ENCODE measurements at regions not wholly inside any gene's neighbourhood (a gene's known extent, or its start where the extent isn't known, plus 50 kb on each side); places are given as distances from the start of the nearest gene placed in this dataset.

DNA sequence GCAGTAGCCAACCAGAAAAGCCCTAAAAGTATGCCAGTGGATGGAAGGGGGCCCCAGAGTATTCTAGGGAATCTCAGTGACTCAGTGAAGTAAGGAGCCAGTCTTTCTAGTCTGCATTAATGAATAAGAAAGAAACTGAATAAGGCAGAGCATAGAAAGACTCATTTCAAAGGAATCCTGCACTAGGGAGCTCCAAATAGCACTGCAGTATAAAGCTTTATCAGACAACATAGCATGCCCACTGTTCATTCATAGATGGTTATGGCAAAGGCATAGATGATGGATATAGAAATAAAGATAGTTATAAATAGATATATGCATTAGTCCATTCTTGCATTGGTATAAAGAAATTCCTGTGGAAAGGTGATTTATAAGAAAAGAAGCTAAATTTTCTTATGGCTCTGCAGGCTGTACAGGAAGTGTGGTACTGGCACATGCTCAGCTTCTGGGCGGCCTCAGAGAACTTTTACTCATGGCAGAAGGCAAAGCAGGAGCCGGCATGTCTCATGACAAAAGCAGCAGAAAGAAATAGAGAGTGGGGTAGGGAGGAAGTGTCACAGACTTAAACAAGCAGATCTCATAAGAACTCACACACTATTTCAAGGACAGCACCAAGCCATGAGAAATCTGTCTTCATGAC is 498.5 kb downstream of the CDY2B start:
- Histone ChIP-seq H3K9ac (ENCODE audit: low read length) (no peak overlapping the region), H3K27ac (ENCODE audit: low read depth, low read length, poor library complexity, severe bottlenecking) (no peak overlapping the region), H3K4me3 (ENCODE audit: low read depth, low read length, poor library complexity, severe bottlenecking) (no peak overlapping the region), H3K36me3 (ENCODE audit: insufficient read depth, low read length) (no peaks in the 10 kb centered on the region), H3F3A (ENCODE audit: insufficient read depth, low read length) (no peaks in the 10 kb centered on the region), H3K9me3 (ENCODE audit: low read length) (no peaks in the 10 kb centered on the region), H2AFZ (ENCODE audit: low read length) (no peak overlapping the region), H3K9me2 (ENCODE audit: low read depth, low read length) (no peaks in the 10 kb centered on the region), H3K27me3 (ENCODE audit: insufficient read depth, low read length) (no peaks in the 10 kb centered on the region), H3K79me2 (ENCODE audit: insufficient read depth, low read length) (no peaks in the 10 kb centered on the region), H4K20me1 (ENCODE audit: insufficient read depth, low read length) (no peaks in the 10 kb centered on the region), H3K4me1 (ENCODE audit: insufficient read depth, low read length, severe bottlenecking) (no peaks in the 10 kb centered on the region), H3K4me2 (ENCODE audit: low read length) (no peak overlapping the region)
- TF ChIP-seq, protein P1, sequence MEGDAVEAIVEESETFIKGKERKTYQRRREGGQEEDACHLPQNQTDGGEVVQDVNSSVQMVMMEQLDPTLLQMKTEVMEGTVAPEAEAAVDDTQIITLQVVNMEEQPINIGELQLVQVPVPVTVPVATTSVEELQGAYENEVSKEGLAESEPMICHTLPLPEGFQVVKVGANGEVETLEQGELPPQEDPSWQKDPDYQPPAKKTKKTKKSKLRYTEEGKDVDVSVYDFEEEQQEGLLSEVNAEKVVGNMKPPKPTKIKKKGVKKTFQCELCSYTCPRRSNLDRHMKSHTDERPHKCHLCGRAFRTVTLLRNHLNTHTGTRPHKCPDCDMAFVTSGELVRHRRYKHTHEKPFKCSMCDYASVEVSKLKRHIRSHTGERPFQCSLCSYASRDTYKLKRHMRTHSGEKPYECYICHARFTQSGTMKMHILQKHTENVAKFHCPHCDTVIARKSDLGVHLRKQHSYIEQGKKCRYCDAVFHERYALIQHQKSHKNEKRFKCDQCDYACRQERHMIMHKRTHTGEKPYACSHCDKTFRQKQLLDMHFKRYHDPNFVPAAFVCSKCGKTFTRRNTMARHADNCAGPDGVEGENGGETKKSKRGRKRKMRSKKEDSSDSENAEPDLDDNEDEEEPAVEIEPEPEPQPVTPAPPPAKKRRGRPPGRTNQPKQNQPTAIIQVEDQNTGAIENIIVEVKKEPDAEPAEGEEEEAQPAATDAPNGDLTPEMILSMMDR (IDR thresholded peaks at IDR 0.05; ENCODE audit: low read length) = no peak
- TF ChIP-seq EZH2 (IDR thresholded peaks at IDR 0.05; ENCODE audit: borderline replicate concordance, low read length) = no peak

DNA sequence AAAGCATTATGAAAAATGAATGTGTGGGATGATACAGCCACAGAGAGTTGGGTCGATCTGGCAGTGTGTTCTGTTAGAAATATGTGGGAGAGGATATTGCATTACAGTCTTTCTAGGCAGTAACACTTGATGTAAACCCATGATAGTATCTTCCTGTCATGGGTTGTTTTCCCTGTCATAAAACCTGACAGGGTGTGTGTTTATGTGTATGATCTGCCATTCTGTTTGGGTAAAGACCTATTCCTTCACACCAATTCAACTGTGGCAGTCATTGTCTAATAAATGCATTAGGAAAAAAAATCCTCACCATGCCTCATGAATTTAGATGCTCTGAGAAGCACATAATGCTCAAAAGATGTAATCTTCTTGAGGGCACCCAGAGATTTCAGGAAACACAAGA is 501.7 kb downstream of the CDY2B start:
- TF ChIP-seq, protein P1 (IDR thresholded peaks at IDR 0.05; ENCODE audit: low read length) = no peak
- TF ChIP-seq EZH2 (IDR thresholded peaks at IDR 0.05; ENCODE audit: borderline replicate concordance, low read length) = no peak
- no peaks in the 10 kb centered on the region for H3K36me3 ChIP-seq (ENCODE audit: insufficient read depth, low read length)
- H3K4me2 ChIP-seq (ENCODE audit: low read length) = no peak overlapping the region
- no peaks in the 10 kb centered on the region for H3K27me3 ChIP-seq (ENCODE audit: insufficient read depth, low read length)
- H3K27ac ChIP-seq (ENCODE audit: low read depth, low read length, poor library complexity, severe bottlenecking) = no peak overlapping the region
- no peaks in the 10 kb centered on the region for H3K79me2 ChIP-seq (ENCODE audit: insufficient read depth, low read length)
- H3F3A ChIP-seq (ENCODE audit: insufficient read depth, low read length) = no peaks in the 10 kb centered on the region
- no peaks in the 10 kb centered on the region for H3K9me3 ChIP-seq (ENCODE audit: low read length)
- H4K20me1 ChIP-seq (ENCODE audit: insufficient read depth, low read length) = no peaks in the 10 kb centered on the region
- no peaks in the 10 kb centered on the region for H3K4me1 ChIP-seq (ENCODE audit: insufficient read depth, low read length, severe bottlenecking)
- H3K9me2 ChIP-seq (ENCODE audit: low read depth, low read length) = no peaks in the 10 kb centered on the region
- no peak overlapping the region for H3K4me3 ChIP-seq (ENCODE audit: low read depth, low read length, poor library complexity, severe bottlenecking)
- H2AFZ ChIP-seq (ENCODE audit: low read length) = no peak overlapping the region
- no peak overlapping the region for H3K9ac ChIP-seq (ENCODE audit: low read length)

DNA sequence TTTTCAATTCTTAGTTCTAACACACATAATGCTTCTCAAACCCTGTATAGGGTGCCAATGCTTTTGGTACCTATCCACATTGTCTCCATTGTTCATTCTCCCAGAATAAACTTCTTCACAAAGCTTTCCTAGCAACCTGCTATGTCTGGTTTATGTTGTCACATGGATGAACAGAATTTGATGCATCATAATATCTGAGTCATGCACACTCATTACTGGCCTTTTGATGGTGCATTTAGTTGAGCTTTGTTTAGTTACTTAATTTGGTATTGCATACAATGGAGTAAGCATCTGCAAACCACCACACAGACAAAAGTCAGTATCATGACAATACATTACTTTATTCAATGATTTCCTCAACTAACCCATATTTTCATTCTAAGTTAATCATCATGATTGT is 511.6 kb downstream of the CDY2B start:
- Histone ChIP-seq H3K27ac (ENCODE audit: low read depth, low read length, poor library complexity, severe bottlenecking) (no peak overlapping the region), H3K9me2 (ENCODE audit: low read depth, low read length) (no peaks in the 10 kb centered on the region), H3K79me2 (ENCODE audit: insufficient read depth, low read length) (no peaks in the 10 kb centered on the region), H3K36me3 (ENCODE audit: insufficient read depth, low read length) (no peaks in the 10 kb centered on the region), H3K4me1 (ENCODE audit: insufficient read depth, low read length, severe bottlenecking) (no peaks in the 10 kb centered on the region), H3K9ac (ENCODE audit: low read length) (no peak overlapping the region), H4K20me1 (ENCODE audit: insufficient read depth, low read length) (no peaks in the 10 kb centered on the region), H2AFZ (ENCODE audit: low read length) (no peak overlapping the region), H3F3A (ENCODE audit: insufficient read depth, low read length) (no peaks in the 10 kb centered on the region), H3K27me3 (ENCODE audit: insufficient read depth, low read length) (no peaks in the 10 kb centered on the region), H3K4me2 (ENCODE audit: low read length) (no peak overlapping the region), H3K4me3 (ENCODE audit: low read depth, low read length, poor library complexity, severe bottlenecking) (no peak overlapping the region), H3K9me3 (ENCODE audit: low read length) (no peaks in the 10 kb centered on the region)
- TF ChIP-seq, protein P1 (IDR thresholded peaks at IDR 0.05; ENCODE audit: low read length) = no peak
- TF ChIP-seq EZH2 (IDR thresholded peaks at IDR 0.05; ENCODE audit: borderline replicate concordance, low read length) = no peak
